Epithelial cell of esophagus (primary cell): ENCODE measurements at regions not wholly inside any gene's neighbourhood (a gene's known extent, or its start where the extent isn't known, plus 50 kb on each side); places are given as distances from the start of the nearest gene placed in this dataset.

Experiments used
- DNase-seq: peaks from one replicate; pipeline ENCODE4 v3.0.0; 2010; ENCODE audit warnings: low read depth
- H3K4me3 ChIP-seq: 2 replicates; pipeline ENCODE4 v1.5.1; 2011; ENCODE audit warnings: mild to moderate bottlenecking, low read length, control low read depth
- CTCF ChIP-seq: IDR thresholded peaks from 2 replicates; pipeline ENCODE4 v1.5.1; 2011; ENCODE audit warnings: low read depth, mild to moderate bottlenecking, low read length, control low read depth, inconsistent platforms; ENCODE audit not compliant: insufficient read depth; ENCODE audit errors: missing control alignments

GRCh38 chr9:21695874-21696341 lies 106.5 kb upstream of the MTAP start:
- DNase-seq, result no peak

GRCh38 chr9:21696411-21696871 lies 106.0 kb upstream of the MTAP start:
- DNase-seq, result no peak
- H3K4me3 ChIP-seq, result no peak overlapping the region
- TF ChIP-seq CTCF, result no peak

More at GRCh38 chr9:21695874-21696341, 106.5 kb upstream of the MTAP start:
- no peak for TF ChIP-seq CTCF
- no peak overlapping the region for H3K4me3 ChIP-seq

- DNase-seq, result peak; percentile 69
- no peak overlapping the region for H3K4me3 ChIP-seq
- no peak for TF ChIP-seq CTCF
These were observed 94.2 kb upstream of the MTAP start for GRCh38 chr9:21708260-21708711.

- TF ChIP-seq CTCF, result no peak
- no peak overlapping the region for H3K4me3 ChIP-seq
These were observed 93.6 kb upstream of the MTAP start for GRCh38 chr9:21708856-21709255.

GRCh38 chr9:21709464-21710058 lies 92.9 kb upstream of the MTAP start:
- no peak overlapping the region for H3K4me3 ChIP-seq
- DNase-seq, result peak; percentile 79
- TF ChIP-seq CTCF, result peak; percentile 89

More at GRCh38 chr9:21708856-21709255, 93.6 kb upstream of the MTAP start:
- DNase-seq, result no peak

GRCh38 chr9:21710548-21711191 lies 91.8 kb upstream of the MTAP start:
- peak; percentile 73 for DNase-seq
- H3K4me3 ChIP-seq, result no peak overlapping the region
- TF ChIP-seq CTCF, result no peak
